ENCODE measurements at regions not wholly inside any gene's neighbourhood (a gene's known extent, or its start where the extent isn't known, plus 50 kb on each side); places are given as distances from the start of the nearest gene placed in this dataset.

DNA sequence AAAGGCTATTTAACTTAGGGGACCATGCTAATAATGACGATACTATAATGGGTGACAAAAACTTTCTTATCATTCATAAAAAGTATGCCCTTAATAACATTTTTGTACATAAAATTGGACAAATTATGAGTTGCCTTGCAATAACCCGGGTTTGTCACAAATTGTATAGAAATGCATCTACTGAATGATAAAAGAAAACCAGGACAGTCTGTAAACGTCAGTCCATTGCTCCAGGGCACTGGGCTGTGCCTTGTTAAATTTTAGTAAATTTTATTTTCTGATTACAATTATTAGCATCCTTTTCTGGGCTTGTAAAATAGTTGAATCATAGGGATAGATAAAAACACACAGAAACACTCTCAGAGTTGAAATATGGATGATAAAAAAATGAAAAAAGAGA lies 778.3 kb downstream of the RAPGEF2 start:
- Histone ChIP-seq H3K36me3 (no peaks in the 10 kb centered on the region), H3K4me3 (no peak overlapping the region), H3K4me1 (no peaks in the 10 kb centered on the region), H3K9me3 (no peaks in the 10 kb centered on the region), H3K27me3 (no peaks in the 10 kb centered on the region), H3K27ac (no peak overlapping the region)
- no peak for ATAC-seq
- 68 to 84% methylated on average over 3 of the region's 3 CpGs for WGBS, 2 donors (ENCODE audit: low coverage in 1 of 2)
- TF ChIP-seq POLR2AphosphoS5 (IDR thresholded peaks at IDR 0.05) (no peak), POLR2A (IDR thresholded peaks at IDR 0.05) (no peak)

GRCh38 chr4:159884989-159885388 lies 782.1 kb downstream of the RAPGEF2 start:
- H3K27me3 ChIP-seq, result no peaks in the 10 kb centered on the region
- H3K27ac ChIP-seq, result no peak overlapping the region
- no peaks in the 10 kb centered on the region for H3K4me1 ChIP-seq
- no peaks in the 10 kb centered on the region for H3K9me3 ChIP-seq
- H3K36me3 ChIP-seq, result no peaks in the 10 kb centered on the region
- TF ChIP-seq POLR2AphosphoS5 (IDR thresholded peaks at IDR 0.05) (no peak), EP300 (IDR thresholded peaks at IDR 0.05) (no peak), POLR2A (IDR thresholded peaks at IDR 0.05) (no peak)
- TF ChIP-seq, protein P1, sequence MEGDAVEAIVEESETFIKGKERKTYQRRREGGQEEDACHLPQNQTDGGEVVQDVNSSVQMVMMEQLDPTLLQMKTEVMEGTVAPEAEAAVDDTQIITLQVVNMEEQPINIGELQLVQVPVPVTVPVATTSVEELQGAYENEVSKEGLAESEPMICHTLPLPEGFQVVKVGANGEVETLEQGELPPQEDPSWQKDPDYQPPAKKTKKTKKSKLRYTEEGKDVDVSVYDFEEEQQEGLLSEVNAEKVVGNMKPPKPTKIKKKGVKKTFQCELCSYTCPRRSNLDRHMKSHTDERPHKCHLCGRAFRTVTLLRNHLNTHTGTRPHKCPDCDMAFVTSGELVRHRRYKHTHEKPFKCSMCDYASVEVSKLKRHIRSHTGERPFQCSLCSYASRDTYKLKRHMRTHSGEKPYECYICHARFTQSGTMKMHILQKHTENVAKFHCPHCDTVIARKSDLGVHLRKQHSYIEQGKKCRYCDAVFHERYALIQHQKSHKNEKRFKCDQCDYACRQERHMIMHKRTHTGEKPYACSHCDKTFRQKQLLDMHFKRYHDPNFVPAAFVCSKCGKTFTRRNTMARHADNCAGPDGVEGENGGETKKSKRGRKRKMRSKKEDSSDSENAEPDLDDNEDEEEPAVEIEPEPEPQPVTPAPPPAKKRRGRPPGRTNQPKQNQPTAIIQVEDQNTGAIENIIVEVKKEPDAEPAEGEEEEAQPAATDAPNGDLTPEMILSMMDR (IDR thresholded peaks at IDR 0.05), result no peak
- ATAC-seq, result no peak
- no peak overlapping the region for H3K4me3 ChIP-seq
- WGBS, 2 donors (ENCODE audit: low coverage in 1 of 2), result 64 to 66% methylated on average over 4 of the region's 4 CpGs

GRCh38 chr4:159899596-159899995 lies 796.7 kb downstream of the RAPGEF2 start:
- WGBS, 2 donors (ENCODE audit: low coverage in 1 of 2), result 63 to 68% methylated on average over 3 to 4 of the region's 4 CpGs
- ATAC-seq, result no peak
- TF ChIP-seq EP300 (IDR thresholded peaks at IDR 0.05) (no peak), POLR2AphosphoS5 (IDR thresholded peaks at IDR 0.05) (no peak), POLR2A (IDR thresholded peaks at IDR 0.05) (no peak)
- TF ChIP-seq, protein P1 (IDR thresholded peaks at IDR 0.05), result no peak

DNA sequence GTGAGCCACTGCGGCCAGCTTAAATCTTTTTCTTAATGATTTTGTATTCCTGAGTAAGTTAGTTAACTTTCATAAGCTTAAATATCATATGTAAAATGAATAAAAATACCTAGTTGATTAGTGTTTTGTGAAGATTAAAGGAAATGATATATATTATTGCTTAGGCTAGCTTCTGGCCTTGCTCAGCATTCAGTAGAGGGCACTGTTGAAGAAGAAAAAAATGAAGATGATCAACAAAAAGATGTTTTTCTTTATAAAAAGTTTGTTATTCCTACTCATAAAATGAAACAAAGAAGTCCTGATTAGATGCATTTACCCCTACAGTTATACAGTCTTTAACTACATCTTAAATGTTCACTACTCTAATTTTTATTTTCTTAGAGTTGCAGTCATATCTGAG lies 797.7 kb downstream of the RAPGEF2 start:
- no peak for ATAC-seq
- Histone ChIP-seq H3K36me3 (no peaks in the 10 kb centered on the region), H3K27me3 (no peaks in the 10 kb centered on the region), H3K4me3 (no peak overlapping the region), H3K27ac (no peak overlapping the region), H3K4me1 (no peaks in the 10 kb centered on the region), H3K9me3 (no peaks in the 10 kb centered on the region)
- 100% methylated on average over 1 of the region's 1 CpG for WGBS, 2 donors (ENCODE audit: low coverage in 1 of 2)
- no peak for TF ChIP-seq POLR2A (IDR thresholded peaks at IDR 0.05)
- no peak for TF ChIP-seq EP300 (IDR thresholded peaks at IDR 0.05)
- no peak for TF ChIP-seq POLR2AphosphoS5 (IDR thresholded peaks at IDR 0.05)
- TF ChIP-seq, protein P1 (IDR thresholded peaks at IDR 0.05), result no peak

More at GRCh38 chr4:159899596-159899995, 796.7 kb downstream of the RAPGEF2 start:
- H3K36me3 ChIP-seq, result no peaks in the 10 kb centered on the region
- H3K4me3 ChIP-seq, result no peak overlapping the region
- H3K4me1 ChIP-seq, result no peaks in the 10 kb centered on the region
- H3K9me3 ChIP-seq, result no peaks in the 10 kb centered on the region
- no peaks in the 10 kb centered on the region for H3K27me3 ChIP-seq
- no peak overlapping the region for H3K27ac ChIP-seq

GRCh38 chr4:159902648-159903047 lies 799.8 kb downstream of the RAPGEF2 start:
- TF ChIP-seq EP300 (IDR thresholded peaks at IDR 0.05), result no peak
- TF ChIP-seq, protein P1 (IDR thresholded peaks at IDR 0.05), result no peak
- TF ChIP-seq POLR2AphosphoS5 (IDR thresholded peaks at IDR 0.05), result no peak
- TF ChIP-seq POLR2A (IDR thresholded peaks at IDR 0.05), result no peak
- no peak for ATAC-seq
- 0% methylated on average over 1 of the region's 1 CpG for WGBS, 2 donors (ENCODE audit: low coverage in 1 of 2)
- H3K27ac ChIP-seq, result no peak overlapping the region
- H3K9me3 ChIP-seq, result no peaks in the 10 kb centered on the region
- no peaks in the 10 kb centered on the region for H3K36me3 ChIP-seq
- H3K27me3 ChIP-seq, result no peaks in the 10 kb centered on the region
- H3K4me3 ChIP-seq, result no peak overlapping the region
- H3K4me1 ChIP-seq, result no peaks in the 10 kb centered on the region

All from gastroesophageal sphincter (tissue), 4 donors.